OCI-LY1 (cell line): ENCODE measurements at regions not wholly inside any gene's neighbourhood (a gene's known extent, or its start where the extent isn't known, plus 50 kb on each side); places are given as distances from the start of the nearest gene placed in this dataset.

Source experiments
- EZH2 ChIP-seq: fragments of 200-600 bp; sonication (generic), shearing (Covaris generic); IDR thresholded peaks from 2 replicates; pipeline ENCODE4 v1.8.0; 2017; ENCODE audit warnings: borderline replicate concordance, mixed run types, mild to moderate bottlenecking, antibody characterized with exemption, low read length, moderate library complexity, mixed read lengths
- TF ChIP-seq, protein P1 (sequence below): fragments of 200-600 bp; sonication (generic), shearing (Covaris generic); IDR thresholded peaks from 2 replicates; pipeline ENCODE4 v1.5.1; 2017; ENCODE audit warnings: mild to moderate bottlenecking, antibody characterized with exemption, low read length, moderate library complexity, mixed read lengths

- TF ChIP-seq, protein P1, sequence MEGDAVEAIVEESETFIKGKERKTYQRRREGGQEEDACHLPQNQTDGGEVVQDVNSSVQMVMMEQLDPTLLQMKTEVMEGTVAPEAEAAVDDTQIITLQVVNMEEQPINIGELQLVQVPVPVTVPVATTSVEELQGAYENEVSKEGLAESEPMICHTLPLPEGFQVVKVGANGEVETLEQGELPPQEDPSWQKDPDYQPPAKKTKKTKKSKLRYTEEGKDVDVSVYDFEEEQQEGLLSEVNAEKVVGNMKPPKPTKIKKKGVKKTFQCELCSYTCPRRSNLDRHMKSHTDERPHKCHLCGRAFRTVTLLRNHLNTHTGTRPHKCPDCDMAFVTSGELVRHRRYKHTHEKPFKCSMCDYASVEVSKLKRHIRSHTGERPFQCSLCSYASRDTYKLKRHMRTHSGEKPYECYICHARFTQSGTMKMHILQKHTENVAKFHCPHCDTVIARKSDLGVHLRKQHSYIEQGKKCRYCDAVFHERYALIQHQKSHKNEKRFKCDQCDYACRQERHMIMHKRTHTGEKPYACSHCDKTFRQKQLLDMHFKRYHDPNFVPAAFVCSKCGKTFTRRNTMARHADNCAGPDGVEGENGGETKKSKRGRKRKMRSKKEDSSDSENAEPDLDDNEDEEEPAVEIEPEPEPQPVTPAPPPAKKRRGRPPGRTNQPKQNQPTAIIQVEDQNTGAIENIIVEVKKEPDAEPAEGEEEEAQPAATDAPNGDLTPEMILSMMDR: no peak
- no peak for TF ChIP-seq EZH2
These were observed 772.2 kb downstream of the TRIB2 start for GRCh38 chr2:13488965-13489364.
